ENCODE measurements at regions not wholly inside any gene's neighbourhood (a gene's known extent, or its start where the extent isn't known, plus 50 kb on each side); places are given as distances from the start of the nearest gene placed in this dataset.

GRCh38 chr10:3446221-3446620, 273.6 kb upstream of the PITRM1 start:
- TF ChIP-seq CTCF (conservative IDR thresholded peaks at IDR 0.05; ENCODE audit: low read depth, low read length) (no peak), EZH2phosphoT487 (IDR thresholded peaks at IDR 0.05; ENCODE audit: borderline replicate concordance, low read length) (no peak), EZH2 (IDR thresholded peaks at IDR 0.05; ENCODE audit: low read length, unreplicated experiment) (no peak)

Measured in PC-3 (cell line).